ENCODE measurements at regions not wholly inside any gene's neighbourhood (a gene's known extent, or its start where the extent isn't known, plus 50 kb on each side); places are given as distances from the start of the nearest gene placed in this dataset.
"Not testable (repeated sequence)": the region's sequence is repeated elsewhere in the genome, so short reads cannot be mapped to it uniquely, and the experiment has no call there.

DNA sequence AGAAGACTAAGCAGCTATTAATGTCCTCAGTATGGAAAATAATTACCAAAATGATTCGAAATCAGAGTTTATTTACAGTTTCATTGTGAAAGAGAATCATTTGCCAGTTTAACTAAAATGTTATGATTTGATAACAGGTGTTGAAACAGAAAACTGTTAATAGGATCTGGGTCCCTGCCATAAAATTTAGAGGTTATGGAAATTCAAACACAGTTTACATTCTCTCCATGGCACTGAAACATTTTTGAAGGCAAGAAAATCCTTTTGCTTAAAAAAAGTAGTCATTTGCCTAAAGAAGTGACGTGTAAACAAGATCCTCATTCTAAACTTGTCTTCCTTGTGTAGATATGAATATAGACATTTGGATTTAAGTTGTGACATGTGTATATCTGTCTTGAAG lies 743.8 kb downstream of the SLC4A3 start:
- H3K27ac ChIP-seq = no peak overlapping the region
- ATAC-seq (no peak), DNase-seq (no peak)
- H3K36me3 ChIP-seq = no peaks in the 10 kb centered on the region
- intact Hi-C loops (cut with DNase I) = no loop called here
- no peaks in the 10 kb centered on the region for H3K27me3 ChIP-seq
- no peaks in the 10 kb centered on the region for H3K9me3 ChIP-seq
- no peaks in the 10 kb centered on the region for H3K4me1 ChIP-seq
- H3K4me3 ChIP-seq = no peak overlapping the region
- TF ChIP-seq CTCF (IDR thresholded peaks at IDR 0.05) = no peak

- no peak overlapping the region for H3K4me3 ChIP-seq
- no peaks in the 10 kb centered on the region for H3K36me3 ChIP-seq
- H3K4me1 ChIP-seq = no peaks in the 10 kb centered on the region
- ATAC-seq = no peak
- no peak for DNase-seq
- H3K27me3 ChIP-seq = no peaks in the 10 kb centered on the region
- no peaks in the 10 kb centered on the region for H3K9me3 ChIP-seq
- TF ChIP-seq CTCF (IDR thresholded peaks at IDR 0.05) = no peak
- intact Hi-C loops (cut with DNase I) = no loop called here
- no peak overlapping the region for H3K27ac ChIP-seq
Observed at GRCh38 chr2:220373878-220374277, 746.4 kb downstream of the SLC4A3 start.

- ATAC-seq = no peak
- Histone ChIP-seq H3K36me3 (no peaks in the 10 kb centered on the region), H3K27me3 (no peaks in the 10 kb centered on the region), H3K27ac (no peak overlapping the region), H3K4me3 (no peak overlapping the region), H3K4me1 (no peaks in the 10 kb centered on the region), H3K9me3 (no peaks in the 10 kb centered on the region)
- no peak for TF ChIP-seq CTCF (IDR thresholded peaks at IDR 0.05)
- DNase-seq = no peak
- intact Hi-C loops (cut with DNase I) = no loop called here
Observed at GRCh38 chr2:220374282-220374681, 746.9 kb downstream of the SLC4A3 start.

DNA sequence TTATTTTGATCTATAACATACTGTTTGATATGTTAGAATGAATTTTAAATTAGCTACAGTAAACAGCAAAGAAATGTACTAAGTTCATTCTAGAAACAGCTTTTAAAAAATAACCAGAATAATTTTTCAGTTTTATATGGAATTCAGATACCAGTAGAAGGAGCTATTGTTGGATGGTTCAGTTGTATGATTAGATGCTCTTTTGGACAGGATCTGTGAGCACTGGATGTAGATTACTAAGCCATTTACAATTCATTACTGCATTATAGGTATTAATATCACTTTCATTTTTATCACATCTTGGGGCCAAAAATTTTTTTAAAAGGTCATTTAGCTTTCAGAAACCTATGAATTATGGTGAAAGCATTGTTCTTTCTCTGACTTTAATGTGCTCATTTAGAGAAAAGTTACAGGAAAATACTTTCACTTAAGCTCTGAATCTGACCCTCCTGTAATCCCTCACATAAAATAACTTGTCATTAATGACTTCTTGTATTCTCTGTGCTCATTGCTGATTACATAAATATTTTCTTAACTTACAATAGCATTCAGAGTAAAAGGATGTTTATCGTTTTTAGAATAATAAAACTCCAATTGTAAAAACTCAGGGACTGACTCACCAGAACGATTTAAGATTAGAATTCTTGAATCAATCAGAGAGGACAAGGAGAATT lies 750.2 kb downstream of the SLC4A3 start:
- ATAC-seq (no peak), DNase-seq (no peak)
- TF ChIP-seq CTCF (IDR thresholded peaks at IDR 0.05) = no peak
- H3K27me3 ChIP-seq = no peaks in the 10 kb centered on the region
- H3K4me1 ChIP-seq = no peaks in the 10 kb centered on the region
- peaks cover 5% of the 10 kb centered on the region for H3K9me3 ChIP-seq
- no peak overlapping the region for H3K27ac ChIP-seq
- H3K4me3 ChIP-seq = no peak overlapping the region
- no peaks in the 10 kb centered on the region for H3K36me3 ChIP-seq
- intact Hi-C loops (cut with DNase I) = no loop called here

GRCh38 chr2:220387758-220388157 lies 760.3 kb downstream of the SLC4A3 start:
- H3K27me3 ChIP-seq; H3K4me3 ChIP-seq; DNase-seq; intact Hi-C loops (cut with DNase I); ATAC-seq; H3K9me3 ChIP-seq; H3K36me3 ChIP-seq; H3K4me1 ChIP-seq; H3K27ac ChIP-seq: not testable (repeated sequence)

DNA sequence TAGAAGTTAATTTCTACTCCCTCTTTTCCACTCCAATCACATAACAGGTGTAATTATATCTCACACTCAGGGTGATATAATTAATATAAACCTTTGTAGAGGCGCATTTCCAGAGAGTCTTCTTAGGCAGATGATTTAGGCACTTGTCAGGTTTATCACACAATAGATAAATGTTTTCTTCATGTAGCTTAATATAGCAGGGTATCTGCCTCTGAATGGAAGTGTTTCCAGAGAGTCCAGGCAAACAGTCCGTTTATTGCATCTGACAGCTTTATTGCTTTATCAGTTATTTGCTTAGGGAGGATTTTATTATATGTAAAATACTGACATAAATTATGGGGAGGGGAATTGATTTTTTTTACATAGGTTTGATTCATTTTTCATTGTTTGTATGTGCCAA lies 766.3 kb downstream of the SLC4A3 start:
- Histone ChIP-seq H3K27ac (no peak overlapping the region), H3K27me3 (no peaks in the 10 kb centered on the region), H3K36me3 (no peaks in the 10 kb centered on the region), H3K4me3 (no peak overlapping the region), H3K4me1 (no peaks in the 10 kb centered on the region), H3K9me3 (no peaks in the 10 kb centered on the region)
- no peak for ATAC-seq
- no peak for DNase-seq
- no peak for TF ChIP-seq CTCF (IDR thresholded peaks at IDR 0.05)
- intact Hi-C loops (cut with DNase I) = no loop called here

Data from upper lobe of right lung (tissue), 1 donor.